ENCODE measurements at regions not wholly inside any gene's neighbourhood (a gene's known extent, or its start where the extent isn't known, plus 50 kb on each side); places are given as distances from the start of the nearest gene placed in this dataset.

- H3K23ac ChIP-seq (ENCODE audit: insufficient read length) = no peak overlapping the region
- H3K27ac ChIP-seq (ENCODE audit: low read depth, low read length) = no peak overlapping the region
- no peak overlapping the region for H2BK120ac ChIP-seq (replicated peaks; ENCODE audit: low read depth, low read length)
- WGBS, 2 experiments (ENCODE audit: extremely low coverage in 1 of 2, insufficient coverage in 1 of 2, insufficient read length in 1 of 2, insufficient replicate concordance in 2 of 2, low coverage in 1 of 2, low lambda C conversion rate in 2 of 2, missing lambda C conversion rate in 1 of 2) = 74% methylated on average over 6 of the region's 6 CpGs; no CpG with 5 or more reads in 1 of the 2 experiments
- no peaks in the 10 kb centered on the region for H4K20me1 ChIP-seq (replicated peaks in 1 of 2; ENCODE audit: control insufficient read depth in 1 of 2, insufficient read depth in 2 of 2, low read length in 2 of 2)
- H3K4me1 ChIP-seq (replicated peaks in 1 of 4; ENCODE audit: control insufficient read depth in 3 of 4, insufficient read depth in 4 of 4, low read length in 3 of 4) = no peaks in the 10 kb centered on the region
- H3K27me3 ChIP-seq (replicated peaks in 1 of 4; ENCODE audit: control insufficient read depth in 3 of 4, extremely low read depth in 1 of 4, insufficient read depth in 3 of 4, low read length in 3 of 4) = peaks cover 0 to 1% (median under 1%) of the 10 kb centered on the region in 4 experiments; a peak in 2 of 7 replicates
- H2AK5ac ChIP-seq (ENCODE audit: low read depth, low read length) = no peak overlapping the region
- H4K8ac ChIP-seq (ENCODE audit: extremely low read depth, insufficient read depth, low read length) = no peak overlapping the region
- H4K91ac ChIP-seq (replicated peaks; ENCODE audit: insufficient read length, low read length) = no peak overlapping the region
- H3K9me3 ChIP-seq (ENCODE audit: insufficient read depth in 2 of 2, low read depth in 1 of 2, low read length in 1 of 2) = no peaks in the 10 kb centered on the region; a peak in 1 of 4 replicates
- H3K4me2 ChIP-seq (ENCODE audit: insufficient read depth in 1 of 2, low read depth in 2 of 2, low read length in 2 of 2) = no peak overlapping the region
- DNase-seq (ENCODE audit: low read depth in 1 of 2, low spot score in 2 of 2) = peak in 1 of 2 experiments; percentile 11
- H3K4ac ChIP-seq (replicated peaks; ENCODE audit: insufficient read length, low read depth, low read length) = no peak overlapping the region
- no peak overlapping the region for H2BK15ac ChIP-seq (ENCODE audit: low read length)
- POLR2A ChIA-PET (ENCODE audit: partially characterized antibody) = no interaction called here
- H3K79me1 ChIP-seq (ENCODE audit: low read depth, low read length) = no peaks in the 10 kb centered on the region
- FAIRE-seq = no peak
- no peak overlapping the region for H2BK20ac ChIP-seq (ENCODE audit: low read length)
- no peaks in the 10 kb centered on the region for H3K79me2 ChIP-seq (ENCODE audit: control insufficient read depth in 1 of 2, insufficient read depth in 2 of 2, low read length in 2 of 2)
- no peak overlapping the region for H2BK5ac ChIP-seq (ENCODE audit: low read depth, low read length)
- no peaks in the 10 kb centered on the region for H3K23me2 ChIP-seq (ENCODE audit: low read depth, low read length)
- TF ChIP-seq SP1 (IDR thresholded peaks at IDR 0.05; ENCODE audit: low read depth, low read length) = no peak
- TF ChIP-seq PHF8 (conservative IDR thresholded peaks at IDR 0.05; ENCODE audit: low read depth, low read length) = no peak
- TF ChIP-seq BCL11A (IDR thresholded peaks at IDR 0.05; ENCODE audit: low read depth in 2 of 2, low read length in 2 of 2) = no peak
- no peak for TF ChIP-seq MAX (IDR thresholded peaks at IDR 0.05)
- no peak for TF ChIP-seq EGR1 (IDR thresholded peaks at IDR 0.05; ENCODE audit: borderline replicate concordance, low read depth, low read length)
- no peak for TF ChIP-seq GABPA (IDR thresholded peaks at IDR 0.05; ENCODE audit: borderline replicate concordance, insufficient read depth, low read length)
- no peak for TF ChIP-seq SIN3A (conservative IDR thresholded peaks at IDR 0.05 in 1 of 2, IDR thresholded peaks at IDR 0.05 in 1 of 2; ENCODE audit: low read depth in 1 of 2, low read length in 2 of 2)
- no peak for TF ChIP-seq SP4 (IDR thresholded peaks at IDR 0.05; ENCODE audit: low read length)
- TF ChIP-seq HDAC6 (IDR thresholded peaks at IDR 0.05; ENCODE audit: low read depth, low read length) = no peak
- no peak for TF ChIP-seq JUND (IDR thresholded peaks at IDR 0.05; ENCODE audit: low read length)
- no peak overlapping the region for H2BK12ac ChIP-seq (ENCODE audit: low read depth, low read length)
- H3K14ac ChIP-seq (ENCODE audit: insufficient read length) = no peak overlapping the region
- no peak overlapping the region for H3K4me3 ChIP-seq (ENCODE audit: extremely low read depth in 1 of 4, insufficient read depth in 2 of 4, low read depth in 3 of 4, low read length in 4 of 4)
- H3K36me3 ChIP-seq (ENCODE audit: control insufficient read depth in 2 of 4, insufficient read depth in 4 of 4, low read length in 3 of 4) = no peaks in the 10 kb centered on the region
- H3K9ac ChIP-seq (replicated peaks in 1 of 4; ENCODE audit: extremely low read depth in 1 of 4, low read depth in 3 of 4, low read length in 3 of 4) = no peak overlapping the region
- H2AFZ ChIP-seq (ENCODE audit: low read length) = no peak overlapping the region
- CTCF ChIA-PET (ENCODE audit: partially characterized antibody) = interaction anchor here (1.0 to 1.2 kb wide), 2 partner anchors 12 to 29 kb away, joined by 3 to 5 read pairs; no protein-coding TSS in a partner anchor
- no peak overlapping the region for H3K18ac ChIP-seq (ENCODE audit: extremely low read depth, low read length)
- no peak overlapping the region for H4K5ac ChIP-seq (ENCODE audit: insufficient read length, low read depth, low read length)
- H3K56ac ChIP-seq (replicated peaks; ENCODE audit: insufficient read length, low read depth, low read length) = no peak overlapping the region
Observed at GRCh38 chr5:174294891-174295620, 249.6 kb downstream of the NSG2 start.
